Nephron progenitor cell (in vitro differentiated cells): ENCODE measurements at regions not wholly inside any gene's neighbourhood (a gene's known extent, or its start where the extent isn't known, plus 50 kb on each side); places are given as distances from the start of the nearest gene placed in this dataset.

ENCODE experiments used
- DNase-seq: peaks from one replicate; pipeline ENCODE4 v3.0.0; 2021
- H3K27ac Mint-ChIP-seq: 2 replicates; pipeline ENCODE4 v1.8.0; 2021; ENCODE audit warnings: mild to moderate bottlenecking, moderate library complexity, mixed read lengths
- H3K27me3 Mint-ChIP-seq: 2 replicates; pipeline ENCODE4 v1.8.0; 2021; ENCODE audit warnings: mild to moderate bottlenecking, low read depth, mixed read lengths; ENCODE audit not compliant: poor library complexity
- H3K36me3 Mint-ChIP-seq: 2 replicates; pipeline ENCODE4 v1.8.0; 2021; ENCODE audit warnings: low read depth, mixed read lengths
- H3K4me1 Mint-ChIP-seq: 2 replicates; pipeline ENCODE4 v1.8.0; 2021; ENCODE audit warnings: mixed read lengths
- H3K4me3 Mint-ChIP-seq: 2 replicates; pipeline ENCODE4 v1.8.0; 2021; ENCODE audit warnings: mild to moderate bottlenecking, moderate library complexity, mixed read lengths
- H3K9me3 Mint-ChIP-seq: 2 replicates; pipeline ENCODE4 v1.8.0; 2021; ENCODE audit warnings: mild to moderate bottlenecking, moderate library complexity, mixed read lengths
- CTCF ChIP-seq: fragments of 200-600 bp; sonication (generic); IDR thresholded peaks from 2 replicates; pipeline ENCODE4 v1.5.0; 2021; ENCODE audit warnings: antibody characterized with exemption

- Mint-ChIP-seq H3K9me3 (no peaks in the 10 kb centered on the region), H3K36me3 (no peaks in the 10 kb centered on the region), H3K4me1 (peaks cover 5% of the 10 kb centered on the region), H3K27ac (no peak overlapping the region), H3K27me3 (peaks cover 11% of the 10 kb centered on the region), H3K4me3 (no peak overlapping the region)
- TF ChIP-seq CTCF, result no peak
- DNase-seq, result no peak
These were observed 1290.1 kb downstream of the TBC1D22A start for GRCh38 chr22:48052621-48052890.

GRCh38 chr22:48051796-48052620 lies 1289.6 kb downstream of the TBC1D22A start:
- no peak for DNase-seq

GRCh38 chr22:48050836-48051235 lies 1288.4 kb downstream of the TBC1D22A start:
- peaks cover 5% of the 10 kb centered on the region for H3K4me1 Mint-ChIP-seq
- H3K27ac Mint-ChIP-seq, result no peak overlapping the region
- H3K9me3 Mint-ChIP-seq, result no peaks in the 10 kb centered on the region
- H3K4me3 Mint-ChIP-seq, result no peak overlapping the region
- peaks cover 7% of the 10 kb centered on the region for H3K27me3 Mint-ChIP-seq
- no peak for TF ChIP-seq CTCF
- no peak for DNase-seq
- no peaks in the 10 kb centered on the region for H3K36me3 Mint-ChIP-seq

More at GRCh38 chr22:48051796-48052620, 1289.6 kb downstream of the TBC1D22A start:
- Mint-ChIP-seq H3K4me3 (no peak overlapping the region), H3K4me1 (peaks cover 5% of the 10 kb centered on the region), H3K36me3 (no peaks in the 10 kb centered on the region), H3K27ac (no peak overlapping the region), H3K27me3 (peaks cover 10% of the 10 kb centered on the region), H3K9me3 (no peaks in the 10 kb centered on the region)
- no peak for TF ChIP-seq CTCF

GRCh38 chr22:48049116-48049515 lies 1286.7 kb downstream of the TBC1D22A start:
- peaks cover 9% of the 10 kb centered on the region for H3K27me3 Mint-ChIP-seq
- peaks cover 7% of the 10 kb centered on the region for H3K4me1 Mint-ChIP-seq
- peak overlapping the region; percentile 43 for H3K27ac Mint-ChIP-seq
- no peak for DNase-seq
- H3K4me3 Mint-ChIP-seq, result no peak overlapping the region
- no peaks in the 10 kb centered on the region for H3K9me3 Mint-ChIP-seq
- TF ChIP-seq CTCF, result no peak
- no peaks in the 10 kb centered on the region for H3K36me3 Mint-ChIP-seq

GRCh38 chr22:48047722-48048500 lies 1285.5 kb downstream of the TBC1D22A start:
- DNase-seq, result no peak
- TF ChIP-seq CTCF, result no peak
- Mint-ChIP-seq H3K4me3 (no peak overlapping the region), H3K27me3 (peaks cover 13% of the 10 kb centered on the region), H3K36me3 (no peaks in the 10 kb centered on the region), H3K27ac (no peak overlapping the region), H3K4me1 (peaks cover 10% of the 10 kb centered on the region), H3K9me3 (no peaks in the 10 kb centered on the region)
